ENCODE measurements at regions not wholly inside any gene's neighbourhood (a gene's known extent, or its start where the extent isn't known, plus 50 kb on each side); places are given as distances from the start of the nearest gene placed in this dataset.

DNA sequence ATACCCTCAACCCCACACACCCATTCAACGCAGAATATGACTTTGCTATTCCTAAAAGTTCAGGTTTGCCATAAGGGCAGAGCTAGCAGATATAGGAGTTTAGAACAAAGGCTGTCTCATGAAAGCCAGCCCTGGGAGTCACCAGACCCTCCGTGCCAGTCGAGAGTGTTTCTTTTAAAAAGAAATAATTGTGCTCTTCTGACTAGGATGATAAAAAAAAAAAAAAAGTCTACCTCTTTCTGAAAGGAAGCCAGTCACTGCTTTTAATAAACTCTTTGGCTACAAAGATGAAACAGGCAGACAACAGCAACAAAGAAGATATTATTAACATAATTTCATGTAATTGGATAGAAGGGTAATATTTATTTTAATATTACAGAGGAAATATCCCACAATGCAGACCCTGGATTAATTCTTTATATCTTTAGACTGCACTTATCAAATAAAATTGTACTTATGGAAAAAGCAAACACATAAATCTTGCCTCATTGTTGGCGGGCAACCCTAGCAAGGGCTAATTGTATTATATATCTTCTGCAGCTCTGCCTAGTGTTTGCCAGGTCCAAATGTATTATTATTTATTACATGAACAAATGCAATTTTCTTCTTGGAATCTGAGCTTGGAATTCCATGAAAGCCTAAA lies 277.5 kb upstream of the DYNLRB2 start:
- no peak for TF ChIP-seq CTCF (IDR thresholded peaks at IDR 0.05)
- H3K4me3 Mint-ChIP-seq (ENCODE audit: unreplicated experiment): no peak overlapping the region
- H3K4me1 Mint-ChIP-seq (ENCODE audit: unreplicated experiment): no peaks in the 10 kb centered on the region
- H3K9me3 Mint-ChIP-seq (ENCODE audit: unreplicated experiment): no peaks in the 10 kb centered on the region
- H3K27me3 Mint-ChIP-seq (ENCODE audit: unreplicated experiment): peaks cover 2% of the 10 kb centered on the region
- no peaks in the 10 kb centered on the region for H3K36me3 Mint-ChIP-seq (ENCODE audit: unreplicated experiment)
- no peak overlapping the region for H3K27ac Mint-ChIP-seq (ENCODE audit: unreplicated experiment)
- no peak for DNase-seq (ENCODE audit: extremely low spot score, unreplicated experiment)

- Mint-ChIP-seq H3K4me3 (ENCODE audit: unreplicated experiment) (no peak overlapping the region), H3K9me3 (ENCODE audit: unreplicated experiment) (no peaks in the 10 kb centered on the region), H3K27me3 (ENCODE audit: unreplicated experiment) (peaks cover 2% of the 10 kb centered on the region), H3K4me1 (ENCODE audit: unreplicated experiment) (no peaks in the 10 kb centered on the region), H3K36me3 (ENCODE audit: unreplicated experiment) (no peaks in the 10 kb centered on the region), H3K27ac (ENCODE audit: unreplicated experiment) (no peak overlapping the region)
- DNase-seq (ENCODE audit: extremely low spot score, unreplicated experiment): no peak
- no peak for TF ChIP-seq CTCF (IDR thresholded peaks at IDR 0.05)
Observed at GRCh38 chr16:80260906-80261311, 279.9 kb upstream of the DYNLRB2 start.

GRCh38 chr16:80259290-80259805 lies 281.4 kb upstream of the DYNLRB2 start:
- H3K4me1 Mint-ChIP-seq (ENCODE audit: unreplicated experiment): no peaks in the 10 kb centered on the region
- H3K27me3 Mint-ChIP-seq (ENCODE audit: unreplicated experiment): peaks cover 2% of the 10 kb centered on the region
- H3K9me3 Mint-ChIP-seq (ENCODE audit: unreplicated experiment): no peaks in the 10 kb centered on the region
- no peak overlapping the region for H3K27ac Mint-ChIP-seq (ENCODE audit: unreplicated experiment)
- no peak overlapping the region for H3K4me3 Mint-ChIP-seq (ENCODE audit: unreplicated experiment)
- no peak for DNase-seq (ENCODE audit: extremely low spot score, unreplicated experiment)
- no peaks in the 10 kb centered on the region for H3K36me3 Mint-ChIP-seq (ENCODE audit: unreplicated experiment)
- TF ChIP-seq CTCF (IDR thresholded peaks at IDR 0.05): no peak

GRCh38 chr16:80258407-80258806 lies 282.4 kb upstream of the DYNLRB2 start:
- no peaks in the 10 kb centered on the region for H3K36me3 Mint-ChIP-seq (ENCODE audit: unreplicated experiment)
- no peak for TF ChIP-seq CTCF (IDR thresholded peaks at IDR 0.05)
- H3K27ac Mint-ChIP-seq (ENCODE audit: unreplicated experiment): no peak overlapping the region
- DNase-seq (ENCODE audit: extremely low spot score, unreplicated experiment): no peak
- H3K4me3 Mint-ChIP-seq (ENCODE audit: unreplicated experiment): no peak overlapping the region
- H3K27me3 Mint-ChIP-seq (ENCODE audit: unreplicated experiment): peaks cover 2% of the 10 kb centered on the region
- no peaks in the 10 kb centered on the region for H3K9me3 Mint-ChIP-seq (ENCODE audit: unreplicated experiment)
- H3K4me1 Mint-ChIP-seq (ENCODE audit: unreplicated experiment): no peaks in the 10 kb centered on the region

- Mint-ChIP-seq H3K27ac (ENCODE audit: unreplicated experiment) (no peak overlapping the region), H3K4me3 (ENCODE audit: unreplicated experiment) (no peak overlapping the region), H3K9me3 (ENCODE audit: unreplicated experiment) (no peaks in the 10 kb centered on the region), H3K36me3 (ENCODE audit: unreplicated experiment) (no peaks in the 10 kb centered on the region), H3K4me1 (ENCODE audit: unreplicated experiment) (no peaks in the 10 kb centered on the region), H3K27me3 (ENCODE audit: unreplicated experiment) (no peaks in the 10 kb centered on the region)
- TF ChIP-seq CTCF (IDR thresholded peaks at IDR 0.05): no peak
- no peak for DNase-seq (ENCODE audit: extremely low spot score, unreplicated experiment)
Observed at GRCh38 chr16:80254970-80255369, 285.8 kb upstream of the DYNLRB2 start.

All from osteocyte (in vitro differentiated cells).